Body of pancreas (tissue), 4 donors: ENCODE measurements at regions not wholly inside any gene's neighbourhood (a gene's known extent, or its start where the extent isn't known, plus 50 kb on each side); places are given as distances from the start of the nearest gene placed in this dataset.

ENCODE experiments used
- POLR2A ChIP-seq, 3 donors: fragments of 450-650 bp; IDR thresholded peaks; one replicate each; pipeline ENCODE4 v1.6.1; 2016; ENCODE audit warnings: antibody characterized with exemption in 3 of 3, mild to moderate bottlenecking in 2 of 3
- TF ChIP-seq, protein P1 (sequence below), 7 experiments: fragments of 450-650 bp in 4 of 7; fragments of 200-600 bp in 3 of 7; sonication (generic) in 3 of 7; IDR thresholded peaks; one replicate each; pipeline ENCODE4 v1.5.1; 2016 to 2019; ENCODE audit warnings: antibody characterized with exemption in 7 of 7

DNA sequence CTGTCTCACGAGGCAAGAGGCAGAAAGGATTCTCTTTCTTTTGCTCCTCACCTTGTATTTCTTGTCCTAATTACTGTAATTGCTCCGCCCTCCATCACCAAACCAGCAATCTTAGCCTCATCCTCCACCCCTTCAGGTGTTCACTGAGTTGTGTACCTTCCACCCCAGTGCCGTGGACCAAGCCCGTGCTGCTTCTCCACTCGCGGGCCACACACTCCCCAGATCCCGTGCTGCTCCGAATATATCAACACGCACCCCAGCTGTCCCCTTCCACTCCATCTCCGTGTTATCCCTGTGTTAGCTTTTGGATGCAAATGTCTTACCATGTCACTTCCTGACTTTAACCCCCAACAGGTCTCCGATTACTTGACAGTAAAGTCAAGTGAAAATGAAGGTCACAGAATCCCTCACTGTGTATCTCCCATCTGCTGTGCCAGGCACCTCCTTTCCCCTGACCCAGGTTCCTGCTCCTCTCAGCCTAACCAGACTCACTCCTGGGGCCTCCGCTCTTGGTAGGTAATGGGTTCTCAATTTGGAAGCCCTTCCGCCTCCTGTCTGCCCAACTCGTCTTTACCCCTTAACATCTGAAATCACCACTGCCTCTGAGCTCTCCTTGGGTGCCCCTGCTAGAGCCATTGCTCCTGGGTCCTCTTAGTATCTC, 320.2 kb downstream of the MED10 start:
- TF ChIP-seq, protein P1, sequence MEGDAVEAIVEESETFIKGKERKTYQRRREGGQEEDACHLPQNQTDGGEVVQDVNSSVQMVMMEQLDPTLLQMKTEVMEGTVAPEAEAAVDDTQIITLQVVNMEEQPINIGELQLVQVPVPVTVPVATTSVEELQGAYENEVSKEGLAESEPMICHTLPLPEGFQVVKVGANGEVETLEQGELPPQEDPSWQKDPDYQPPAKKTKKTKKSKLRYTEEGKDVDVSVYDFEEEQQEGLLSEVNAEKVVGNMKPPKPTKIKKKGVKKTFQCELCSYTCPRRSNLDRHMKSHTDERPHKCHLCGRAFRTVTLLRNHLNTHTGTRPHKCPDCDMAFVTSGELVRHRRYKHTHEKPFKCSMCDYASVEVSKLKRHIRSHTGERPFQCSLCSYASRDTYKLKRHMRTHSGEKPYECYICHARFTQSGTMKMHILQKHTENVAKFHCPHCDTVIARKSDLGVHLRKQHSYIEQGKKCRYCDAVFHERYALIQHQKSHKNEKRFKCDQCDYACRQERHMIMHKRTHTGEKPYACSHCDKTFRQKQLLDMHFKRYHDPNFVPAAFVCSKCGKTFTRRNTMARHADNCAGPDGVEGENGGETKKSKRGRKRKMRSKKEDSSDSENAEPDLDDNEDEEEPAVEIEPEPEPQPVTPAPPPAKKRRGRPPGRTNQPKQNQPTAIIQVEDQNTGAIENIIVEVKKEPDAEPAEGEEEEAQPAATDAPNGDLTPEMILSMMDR (IDR thresholded peaks at IDR 0.05), result no peak
- no peak for TF ChIP-seq POLR2A (IDR thresholded peaks at IDR 0.05)
